ENCODE measurements at regions not wholly inside any gene's neighbourhood (a gene's known extent, or its start where the extent isn't known, plus 50 kb on each side); places are given as distances from the start of the nearest gene placed in this dataset.

DNA sequence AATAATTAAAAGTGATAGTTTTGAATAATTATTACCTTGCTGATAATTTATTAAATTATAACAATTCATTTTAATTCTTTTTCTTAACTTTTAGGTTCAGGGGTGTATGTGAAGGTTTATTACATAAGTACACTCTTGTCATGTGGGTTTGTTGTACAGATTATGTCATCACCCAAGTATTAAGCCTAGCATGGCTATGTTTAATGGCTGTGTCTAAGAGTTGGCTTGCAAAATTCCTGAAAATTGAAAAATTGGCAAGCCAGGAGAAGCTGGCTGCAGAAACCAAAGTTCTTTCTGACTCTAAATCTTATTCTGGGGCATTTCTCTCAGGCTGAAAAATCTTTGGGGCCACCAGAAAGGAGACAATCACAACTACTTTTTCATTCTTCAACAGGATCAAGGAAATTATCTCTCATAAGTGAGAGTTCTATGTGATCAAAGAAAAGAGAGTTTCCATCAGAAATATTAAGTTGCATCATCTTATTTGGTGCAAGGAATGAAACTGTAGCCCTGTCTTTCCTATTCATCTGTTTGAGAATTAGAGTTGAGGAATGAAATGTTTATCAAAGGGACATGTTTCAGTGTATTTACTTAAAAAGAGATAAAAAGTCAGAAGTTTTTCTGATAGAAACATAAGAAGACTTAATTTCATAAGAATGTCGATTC is 412.1 kb upstream of the CDH2 start:
- TF ChIP-seq, protein P1, sequence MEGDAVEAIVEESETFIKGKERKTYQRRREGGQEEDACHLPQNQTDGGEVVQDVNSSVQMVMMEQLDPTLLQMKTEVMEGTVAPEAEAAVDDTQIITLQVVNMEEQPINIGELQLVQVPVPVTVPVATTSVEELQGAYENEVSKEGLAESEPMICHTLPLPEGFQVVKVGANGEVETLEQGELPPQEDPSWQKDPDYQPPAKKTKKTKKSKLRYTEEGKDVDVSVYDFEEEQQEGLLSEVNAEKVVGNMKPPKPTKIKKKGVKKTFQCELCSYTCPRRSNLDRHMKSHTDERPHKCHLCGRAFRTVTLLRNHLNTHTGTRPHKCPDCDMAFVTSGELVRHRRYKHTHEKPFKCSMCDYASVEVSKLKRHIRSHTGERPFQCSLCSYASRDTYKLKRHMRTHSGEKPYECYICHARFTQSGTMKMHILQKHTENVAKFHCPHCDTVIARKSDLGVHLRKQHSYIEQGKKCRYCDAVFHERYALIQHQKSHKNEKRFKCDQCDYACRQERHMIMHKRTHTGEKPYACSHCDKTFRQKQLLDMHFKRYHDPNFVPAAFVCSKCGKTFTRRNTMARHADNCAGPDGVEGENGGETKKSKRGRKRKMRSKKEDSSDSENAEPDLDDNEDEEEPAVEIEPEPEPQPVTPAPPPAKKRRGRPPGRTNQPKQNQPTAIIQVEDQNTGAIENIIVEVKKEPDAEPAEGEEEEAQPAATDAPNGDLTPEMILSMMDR (IDR thresholded peaks at IDR 0.05): no peak
- TF ChIP-seq EZH2 (IDR thresholded peaks at IDR 0.05; ENCODE audit: borderline replicate concordance, insufficient read depth, low read depth, low read length, poor library complexity, severe bottlenecking): no peak

Data from B cell (primary cell).